MM.1S (cell line): ENCODE measurements at regions not wholly inside any gene's neighbourhood (a gene's known extent, or its start where the extent isn't known, plus 50 kb on each side); places are given as distances from the start of the nearest gene placed in this dataset.

ENCODE experiments used
- CTCF ChIP-seq: fragments of 300-600 bp; sonication (generic); IDR thresholded peaks from 2 replicates; pipeline ENCODE4 v1.5.1; 2016; ENCODE audit warnings: antibody characterized with exemption, low read length, mixed read lengths
- EZH2 ChIP-seq: fragments of 300-600 bp; sonication (generic); optimal IDR thresholded peaks from 2 replicates; pipeline ENCODE3; 2017; ENCODE audit warnings: low read depth, mild to moderate bottlenecking, antibody characterized with exemption, low read length, mixed read lengths

- TF ChIP-seq CTCF = no peak
- no peak for TF ChIP-seq EZH2
Measured at GRCh38 chr7:85289279-85289678, 102.4 kb upstream of the SEMA3D start.
